HG02884 (cell line): ENCODE measurements at regions not wholly inside any gene's neighbourhood (a gene's known extent, or its start where the extent isn't known, plus 50 kb on each side); places are given as distances from the start of the nearest gene placed in this dataset.
"Not testable (repeated sequence)": the region's sequence is repeated elsewhere in the genome, so short reads cannot be mapped to it uniquely, and the experiment has no call there.

ENCODE experiments used
- ATAC-seq: cut with Tn5 transposase; IDR thresholded peaks from one replicate; pipeline ENCODE4 v1.9.1; 2021; ENCODE audit warnings: mild to moderate bottlenecking, moderate library complexity; ENCODE audit not compliant: unreplicated experiment

GRCh38 chr2:182634386-182634785 lies 81.7 kb upstream of the DNAJC10 start:
- ATAC-seq = no peak

GRCh38 chr2:182636699-182637098 lies 79.4 kb upstream of the DNAJC10 start:
- no peak for ATAC-seq

- ATAC-seq = no peak
Observed at GRCh38 chr2:182638667-182639066, 77.4 kb upstream of the DNAJC10 start.

GRCh38 chr2:182639971-182640370 lies 76.1 kb upstream of the DNAJC10 start:
- no peak for ATAC-seq

- peak; percentile 100 for ATAC-seq
Observed at GRCh38 chr2:182642328-182642727, 73.7 kb upstream of the DNAJC10 start.

GRCh38 chr2:182646763-182647498 lies 69.1 kb upstream of the DNAJC10 start:
- ATAC-seq = no peak

GRCh38 chr2:182647499-182647787 lies 68.6 kb upstream of the DNAJC10 start:
- ATAC-seq = no peak

GRCh38 chr2:182649316-182649715 lies 66.7 kb upstream of the DNAJC10 start:
- ATAC-seq = peak; percentile 71

- no peak for ATAC-seq
Observed at GRCh38 chr2:182650704-182651103, 65.4 kb upstream of the DNAJC10 start.

GRCh38 chr2:182652326-182652725 lies 63.7 kb upstream of the DNAJC10 start:
- ATAC-seq = no peak

- no peak for ATAC-seq
Observed at GRCh38 chr2:182655750-182656149, 60.3 kb upstream of the DNAJC10 start.

- ATAC-seq = no peak
Observed at GRCh38 chr2:182664212-182664611, 51.8 kb upstream of the DNAJC10 start.

GRCh38 chr2:182665500-182665899 lies 50.6 kb upstream of the DNAJC10 start:
- ATAC-seq = not testable (repeated sequence)
